Right hindlimb (tissue), 1 donor: ENCODE measurements at regions not wholly inside any gene's neighbourhood (a gene's known extent, or its start where the extent isn't known, plus 50 kb on each side); places are given as distances from the start of the nearest gene placed in this dataset.
"Not testable (repeated sequence)": the region's sequence is repeated elsewhere in the genome, so short reads cannot be mapped to it uniquely, and the experiment has no call there.

Source experiments
- DNase-seq: peaks from one replicate; pipeline ENCODE4 v3.0.0-alpha.2; 2018

GRCh38 chr6:116982401-116982800, 105.4 kb downstream of the RFX6 start:
- no peak for DNase-seq

- DNase-seq, result no peak
Measured at GRCh38 chr6:116983375-116983774, 106.3 kb downstream of the RFX6 start.

GRCh38 chr6:116986819-116987218, 109.8 kb downstream of the RFX6 start:
- no peak for DNase-seq

GRCh38 chr6:116990679-116991078, 113.6 kb downstream of the RFX6 start:
- no peak for DNase-seq

GRCh38 chr6:116992546-116992945, 115.5 kb downstream of the RFX6 start:
- no peak for DNase-seq

- DNase-seq, result no peak
Measured at GRCh38 chr6:116994447-116994846, 117.4 kb downstream of the RFX6 start.

- no peak for DNase-seq
Measured at GRCh38 chr6:116996842-116997241, 119.8 kb downstream of the RFX6 start.

- DNase-seq, result no peak
Measured at GRCh38 chr6:116997496-116997895, 120.5 kb downstream of the RFX6 start.

- no peak for DNase-seq
Measured at GRCh38 chr6:117007659-117008058, 130.6 kb downstream of the RFX6 start.

- DNase-seq, result no peak
Measured at GRCh38 chr6:117008618-117009017, 131.6 kb downstream of the RFX6 start.

GRCh38 chr6:117014641-117015473, 137.8 kb downstream of the RFX6 start:
- DNase-seq, result not testable (repeated sequence)

GRCh38 chr6:117015474-117015804, 138.4 kb downstream of the RFX6 start:
- DNase-seq, result not testable (repeated sequence)

GRCh38 chr6:117018771-117019170, 141.7 kb downstream of the RFX6 start:
- no peak for DNase-seq

GRCh38 chr6:117022774-117023173, 145.7 kb downstream of the RFX6 start:
- DNase-seq, result no peak

- DNase-seq, result no peak
Measured at GRCh38 chr6:117025310-117025709, 148.3 kb downstream of the RFX6 start.

- no peak for DNase-seq
Measured at GRCh38 chr6:117028256-117028655, 151.2 kb downstream of the RFX6 start.

GRCh38 chr6:117034547-117034946, 157.5 kb downstream of the RFX6 start:
- no peak for DNase-seq

GRCh38 chr6:117034971-117035370, 157.9 kb downstream of the RFX6 start:
- peak; percentile 34 for DNase-seq

GRCh38 chr6:117050301-117050700, 173.3 kb downstream of the RFX6 start:
- DNase-seq, result no peak

- peak; percentile 29 for DNase-seq
Measured at GRCh38 chr6:117072134-117072533, 193.2 kb upstream of the VGLL2 start.

GRCh38 chr6:117072781-117073180, 192.6 kb upstream of the VGLL2 start:
- DNase-seq, result no peak

- no peak for DNase-seq
Measured at GRCh38 chr6:117074672-117075071, 190.7 kb upstream of the VGLL2 start.

- DNase-seq, result no peak
Measured at GRCh38 chr6:117075218-117075617, 190.1 kb upstream of the VGLL2 start.

GRCh38 chr6:117076076-117076475, 189.3 kb upstream of the VGLL2 start:
- no peak for DNase-seq

- DNase-seq, result no peak
Measured at GRCh38 chr6:117077300-117077699, 188.1 kb upstream of the VGLL2 start.
